HepG2 (cell line): ENCODE measurements at regions not wholly inside any gene's neighbourhood (a gene's known extent, or its start where the extent isn't known, plus 50 kb on each side); places are given as distances from the start of the nearest gene placed in this dataset.

Experiments
- ATAC-seq: fragments of 200-7000 bp; cut with Tn5 transposase; 3 replicates; pipeline ENCODE4 v1.9.1; 2020; ENCODE audit warnings: mild to moderate bottlenecking, moderate library complexity
- BruUV-seq: library from RNA; stranded (reverse); fragments of 400-500 nt; replicated peaks from 2 replicates; lab custom pipeline; 2021; lab: Mats Ljungman, UMichigan
- CTCF ChIA-PET: fragments of 300-600 bp; formaldehyde crosslinking; extraction: SDS; loops from one replicate; lab custom pipeline; 2021; ENCODE audit warnings: low total read pairs, inconsistent platforms, low intra/inter-chr PET ratio; lab: Yijun Ruan, JAX
- POLR2A ChIA-PET: fragments of 350-600 bp; sonication (Branson Sonifier 250); formaldehyde crosslinking; loops from one replicate; lab custom pipeline; 2020; ENCODE audit warnings: antibody characterized with exemption, inconsistent platforms; lab: Yijun Ruan, JAX
- DNase-seq: peaks from one replicate; pipeline ENCODE4 v3.0.0-alpha.2; 2015; ENCODE audit warnings: low spot score
- FAIRE-seq: peaks from 3 replicates; lab custom pipeline; 2011; peaks lifted over from hg19 to GRCh38; lab: Jason Lieb, UNC
- H2AFZ ChIP-seq: one replicate; pipeline ENCODE4 v1.6.1; 2011; ENCODE audit warnings: low read length, inconsistent platforms
- H3K27ac ChIP-seq: fragments of 300-600 bp; 3 replicates; pipeline ENCODE4 v1.8.0; 2011; ENCODE audit warnings: mixed run types, mild to moderate bottlenecking, mixed read lengths, low read length, inconsistent platforms; ENCODE audit not compliant: insufficient read depth; ENCODE audit errors: extremely low read length
- H3K27me3 ChIP-seq, 2 experiments: fragments of 200-600 bp in 1 of 2; 2 replicates in 1 of 2; 3 replicates in 1 of 2; pipeline versions ENCODE4 v1.6.0 to v1.8.0; 2011; ENCODE audit warnings: low read length in 2 of 2, mild to moderate bottlenecking in 2 of 2, moderate library complexity in 2 of 2, inconsistent platforms in 1 of 2; ENCODE audit not compliant: insufficient read depth in 2 of 2, control insufficient read depth in 1 of 2
- H3K36me3 ChIP-seq, 2 experiments: fragments of 200-600 bp in 1 of 2; replicated peaks in 1 of 2; 2 replicates in 1 of 2; 3 replicates in 1 of 2; pipeline versions ENCODE4 v1.5.1 to v1.8.0; 2011; ENCODE audit warnings: low read length in 2 of 2, inconsistent platforms in 1 of 2; ENCODE audit not compliant: insufficient read depth in 2 of 2, control insufficient read depth in 1 of 2
- H3K4me1 ChIP-seq: 2 replicates; pipeline ENCODE4 v1.5.1; 2012; ENCODE audit warnings: low read length, inconsistent platforms; ENCODE audit not compliant: insufficient read depth
- H3K4me2 ChIP-seq: 2 replicates; pipeline ENCODE4 v1.6.0; 2011; ENCODE audit warnings: low read depth, low read length, inconsistent platforms
- H3K4me3 ChIP-seq, 3 experiments: fragments of 200-600 bp in 1 of 3; sonication (generic), shearing (Covaris generic) in 1 of 3; replicated peaks in 1 of 3; 2 replicates each; pipeline ENCODE4 v1.5.1; 2011 to 2016; ENCODE audit warnings: low read length in 3 of 3, inconsistent platforms in 2 of 3, low read depth in 2 of 3, mild to moderate bottlenecking in 2 of 3, control low read depth in 1 of 3, mixed read lengths in 1 of 3; ENCODE audit not compliant: insufficient read depth in 1 of 3
- H3K79me2 ChIP-seq: one replicate; pipeline ENCODE4 v1.6.1; 2011; ENCODE audit warnings: low read length, inconsistent platforms; ENCODE audit not compliant: insufficient read depth
- H3K9ac ChIP-seq: 2 replicates; pipeline ENCODE4 v1.6.0; 2011; ENCODE audit warnings: mild to moderate bottlenecking, low read depth, low read length, inconsistent platforms; ENCODE audit not compliant: insufficient read depth
- H3K9me3 ChIP-seq: 2 replicates; pipeline ENCODE4 v1.5.1; 2012; ENCODE audit warnings: mild to moderate bottlenecking, low read length
- H4K20me1 ChIP-seq: 2 replicates; pipeline ENCODE4 v1.6.0; 2011; ENCODE audit warnings: inconsistent platforms, mild to moderate bottlenecking, low read length, moderate library complexity; ENCODE audit not compliant: insufficient read depth
- ATF5 ChIP-seq: sonication (generic); formaldehyde crosslinking; IDR thresholded peaks from 2 replicates; pipeline ENCODE4 v1.4.0; 2020; ENCODE audit warnings: mild to moderate bottlenecking, low read depth, missing genetic modification reagents
- EEA1 ChIP-seq: sonication (generic); formaldehyde crosslinking; IDR thresholded peaks from 2 replicates; pipeline ENCODE4 v1.5.1; 2020; ENCODE audit warnings: mild to moderate bottlenecking, missing genetic modification reagents, borderline replicate concordance
- ETV5 ChIP-seq: IDR thresholded peaks from 2 replicates; pipeline ENCODE4 v1.6.1; 2018; ENCODE audit warnings: missing biosample characterization, missing genetic modification reagents, inconsistent platforms, borderline replicate concordance
- FUBP1 ChIP-seq: sonication (generic); formaldehyde crosslinking; IDR thresholded peaks from 2 replicates; pipeline ENCODE4 v1.5.1; 2020; ENCODE audit warnings: missing genetic modification reagents, mild to moderate bottlenecking, borderline replicate concordance
- KDM5A ChIP-seq: fragments of 200-600 bp; sonication (generic); IDR thresholded peaks from 2 replicates; pipeline ENCODE4 v1.7.0; 2018; ENCODE audit warnings: antibody characterized with exemption, mild to moderate bottlenecking, low read length, borderline replicate concordance
- MIER2 ChIP-seq: IDR thresholded peaks from 2 replicates; pipeline ENCODE4 v1.6.1; 2016; ENCODE audit warnings: missing biosample characterization, missing genetic modification reagents
- MIXL1 ChIP-seq: IDR thresholded peaks from 2 replicates; pipeline ENCODE4 v1.6.1; 2016
- PLRG1 ChIP-seq: fragments of 450-650 bp; conservative IDR thresholded peaks from 2 replicates; pipeline ENCODE4 v1.6.1; 2016
- PPARG ChIP-seq: conservative IDR thresholded peaks from 2 replicates; pipeline ENCODE4 v1.6.1; 2016; ENCODE audit warnings: missing biosample characterization, missing genetic modification reagents
- RARA ChIP-seq: IDR thresholded peaks from 2 replicates; pipeline ENCODE4 v1.6.1; 2016; ENCODE audit warnings: missing genetic modification reagents, missing compliant biosample characterization
- SALL2 ChIP-seq: sonication (generic); formaldehyde crosslinking; IDR thresholded peaks from 2 replicates; pipeline ENCODE4 v1.8.1; 2023; ENCODE audit warnings: mild to moderate bottlenecking, missing genetic modification reagents, inconsistent platforms
- TCF12 ChIP-seq, 2 experiments: fragments of 450-650 bp in 1 of 2; sonication (generic) in 1 of 2; formaldehyde crosslinking in 1 of 2; IDR thresholded peaks; 2 replicates each; pipeline versions ENCODE4 v1.6.1 to v1.8.0; 2017 to 2022; ENCODE audit warnings: antibody characterized with exemption in 1 of 2, mild to moderate bottlenecking in 1 of 2, missing genetic modification reagents in 1 of 2, moderate library complexity in 1 of 2
- ZNF234 ChIP-seq: sonication (generic); formaldehyde crosslinking; conservative IDR thresholded peaks from 2 replicates; pipeline ENCODE4 v1.5.1; 2020; ENCODE audit warnings: mild to moderate bottlenecking, missing genetic modification reagents
- ZNF235 ChIP-seq: sonication (generic); formaldehyde crosslinking; IDR thresholded peaks from 2 replicates; pipeline ENCODE4 v1.8.1; 2023; ENCODE audit warnings: mild to moderate bottlenecking, missing genetic modification reagents, borderline replicate concordance
- ZNF530 ChIP-seq: sonication (generic); formaldehyde crosslinking; IDR thresholded peaks from 2 replicates; pipeline ENCODE4 v1.5.0; 2020; ENCODE audit warnings: low read depth, mild to moderate bottlenecking, missing genetic modification reagents
- ZNF570 ChIP-seq: sonication (generic); formaldehyde crosslinking; IDR thresholded peaks from 2 replicates; pipeline ENCODE4 v1.4.0; 2020; ENCODE audit warnings: mild to moderate bottlenecking, missing genetic modification reagents, borderline replicate concordance
- ZSCAN12 ChIP-seq: sonication (generic); formaldehyde crosslinking; IDR thresholded peaks from 2 replicates; pipeline ENCODE4 v1.9.0; 2021; ENCODE audit warnings: mild to moderate bottlenecking, missing genetic modification reagents
- ZSCAN30 ChIP-seq: sonication (generic); formaldehyde crosslinking; IDR thresholded peaks from 2 replicates; pipeline ENCODE4 v1.5.0; 2020; ENCODE audit warnings: mild to moderate bottlenecking, missing genetic modification reagents
- WGBS: methylation state at CpG from one replicate; pipeline ENCODE4 v1.1.6; 2017; ENCODE audit warnings: low lambda C conversion rate; 5-methylcytosine and 5-hydroxymethylcytosine counted together
- in situ Hi-C: cut with HindIII; loops from 2 replicates; pipeline ENCODE4 v1.10.0; 2017; ENCODE audit warnings: low pct_unique_long_range_greater_than_20kb; ENCODE audit not compliant: extremely low pct_ligation_motif_present
- intact Hi-C: fragments of 100-400 bp; cut with micrococcal nuclease; formaldehyde crosslinking; loops from one replicate; pipeline ENCODE4 v1.10.0; 2022; ENCODE audit not compliant: unreplicated experiment

DNA sequence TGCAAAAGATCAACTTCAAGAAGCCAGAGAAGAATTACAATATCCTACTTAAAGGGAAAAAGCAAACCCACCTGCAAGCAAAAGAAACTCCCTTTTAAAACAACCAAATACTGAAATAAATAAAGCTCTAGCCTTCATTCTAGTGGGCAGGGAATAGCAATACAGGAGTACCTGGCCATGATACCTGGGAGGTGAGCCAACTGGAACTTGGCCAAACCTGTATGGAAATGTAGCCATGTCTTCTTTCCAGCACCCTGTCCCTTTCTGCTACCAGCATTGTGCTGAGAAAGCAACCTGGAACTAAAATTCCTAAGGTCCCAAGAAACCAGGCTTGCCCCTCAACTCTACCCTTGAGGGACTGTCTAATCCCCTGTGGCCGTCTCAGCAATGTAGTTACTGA lies 530.0 kb downstream of the EPHB1 start:
- no peak for ATAC-seq
- in situ Hi-C loops: no loop called here

More for the DNA sequence above, 530.0 kb downstream of the EPHB1 start:
- intact Hi-C loops: no loop called here
- FAIRE-seq (no peak), DNase-seq (no peak)
- Histone ChIP-seq H3K4me1 (no peaks in the 10 kb centered on the region), H3K4me3 (no peak overlapping the region), H3K27ac (no peak overlapping the region), H4K20me1 (no peaks in the 10 kb centered on the region), H3K4me2 (no peak overlapping the region), H3K9me3 (no peaks in the 10 kb centered on the region), H2AFZ (no peak overlapping the region), H3K79me2 (no peaks in the 10 kb centered on the region), H3K9ac (no peak overlapping the region), H3K27me3 (no peaks in the 10 kb centered on the region), H3K36me3 (no peaks in the 10 kb centered on the region)
- CTCF ChIA-PET: no interaction called here
- no TSS peak for BruUV-seq
- TF ChIP-seq EEA1 (CRISPR knock-in tag) (no peak), PPARG (no peak), TCF12 (IDR thresholded peaks at IDR 0.05) (no peak), TCF12 (CRISPR knock-in tag; IDR thresholded peaks at IDR 0.05) (no peak), FUBP1 (CRISPR knock-in tag) (no peak), ZSCAN12 (no peak), ZSCAN30 (CRISPR knock-in tag) (no peak), RARA (CRISPR knock-in tag) (no peak), MIER2 (CRISPR knock-in tag) (no peak), ZNF235 (CRISPR knock-in tag) (no peak), PLRG1 (no peak), SALL2 (CRISPR knock-in tag) (no peak), ZNF234 (CRISPR knock-in tag) (no peak), ZNF570 (CRISPR knock-in tag) (no peak), KDM5A (no peak), ATF5 (CRISPR knock-in tag) (no peak), MIXL1 (no peak), ETV5 (no peak), ZNF530 (CRISPR knock-in tag) (no peak)
- POLR2A ChIA-PET: no interaction called here
- WGBS: 0% methylated on average over 1 of the region's 1 CpG
